Left ventricle myocardium inferior (tissue), 1 donor: ENCODE measurements at regions not wholly inside any gene's neighbourhood (a gene's known extent, or its start where the extent isn't known, plus 50 kb on each side); places are given as distances from the start of the nearest gene placed in this dataset.

ENCODE experiments used
- DNase-seq: peaks from one replicate; pipeline ENCODE4 v3.0.0-alpha.2; 2020
- H3K27ac ChIP-seq: fragments of 200-600 bp; replicated peaks from 2 replicates; pipeline ENCODE4 v1.8.0; 2021
- H3K27me3 ChIP-seq: fragments of 200-600 bp; 2 replicates; pipeline ENCODE4 v1.8.0; 2021; ENCODE audit warnings: low read depth
- H3K36me3 ChIP-seq: fragments of 200-600 bp; 2 replicates; pipeline ENCODE4 v1.8.0; 2021
- H3K4me1 ChIP-seq: fragments of 200-600 bp; 2 replicates; pipeline ENCODE4 v1.8.0; 2021
- H3K4me3 ChIP-seq: fragments of 200-600 bp; 2 replicates; pipeline ENCODE4 v1.8.0; 2021; ENCODE audit warnings: mild to moderate bottlenecking, moderate library complexity
- H3K9me3 ChIP-seq: fragments of 200-600 bp; replicated peaks from 2 replicates; pipeline ENCODE4 v1.8.0; 2021
- CTCF ChIP-seq: fragments of 200-600 bp; IDR thresholded peaks from 2 replicates; pipeline ENCODE4 v1.8.0; 2021; ENCODE audit warnings: antibody characterized with exemption, mild to moderate bottlenecking, borderline replicate concordance
- intact Hi-C: fragments of 100-400 bp; cut with micrococcal nuclease; formaldehyde crosslinking; loops from one replicate; pipeline ENCODE4 v1.11.0; 2022
- donor health status: DM: no; HTN: yes; CAD: no; lungs with severe emphysema.

GRCh38 chr9:18056269-18056992 is 417.5 kb upstream of the ADAMTSL1 start:
- Histone ChIP-seq H3K36me3 (no peaks in the 10 kb centered on the region), H3K27me3 (no peaks in the 10 kb centered on the region), H3K9me3 (no peaks in the 10 kb centered on the region), H3K4me3 (no peak overlapping the region), H3K27ac (no peak overlapping the region), H3K4me1 (no peaks in the 10 kb centered on the region)
- no peak for TF ChIP-seq CTCF
- DNase-seq, result no peak
- intact Hi-C loops, result no loop called here

- Histone ChIP-seq H3K27me3 (no peaks in the 10 kb centered on the region), H3K4me1 (no peaks in the 10 kb centered on the region), H3K4me3 (no peak overlapping the region), H3K27ac (no peak overlapping the region), H3K36me3 (no peaks in the 10 kb centered on the region), H3K9me3 (no peaks in the 10 kb centered on the region)
- DNase-seq, result no peak
- intact Hi-C loops, result no loop called here
- TF ChIP-seq CTCF, result no peak
These were observed 417.0 kb upstream of the ADAMTSL1 start for GRCh38 chr9:18056993-18057369.

- Histone ChIP-seq H3K36me3 (no peaks in the 10 kb centered on the region), H3K27ac (no peak overlapping the region), H3K27me3 (no peaks in the 10 kb centered on the region), H3K4me1 (no peaks in the 10 kb centered on the region), H3K9me3 (no peaks in the 10 kb centered on the region), H3K4me3 (no peak overlapping the region)
- intact Hi-C loops, result no loop called here
- TF ChIP-seq CTCF, result no peak
- no peak for DNase-seq
These were observed 415.1 kb upstream of the ADAMTSL1 start for GRCh38 chr9:18058564-18059442.

- no peak for DNase-seq
- TF ChIP-seq CTCF, result no peak
- H3K4me1 ChIP-seq, result no peaks in the 10 kb centered on the region
- no peak overlapping the region for H3K4me3 ChIP-seq
- H3K27ac ChIP-seq, result no peak overlapping the region
- no peaks in the 10 kb centered on the region for H3K36me3 ChIP-seq
- no peaks in the 10 kb centered on the region for H3K27me3 ChIP-seq
- no peaks in the 10 kb centered on the region for H3K9me3 ChIP-seq
- intact Hi-C loops, result no loop called here
These were observed 414.5 kb upstream of the ADAMTSL1 start for GRCh38 chr9:18059447-18059846.

GRCh38 chr9:18060269-18060934 is 413.6 kb upstream of the ADAMTSL1 start:
- intact Hi-C loops, result no loop called here
- H3K4me1 ChIP-seq, result no peaks in the 10 kb centered on the region
- no peak overlapping the region for H3K27ac ChIP-seq
- no peak for TF ChIP-seq CTCF
- H3K36me3 ChIP-seq, result no peaks in the 10 kb centered on the region
- H3K4me3 ChIP-seq, result no peak overlapping the region
- H3K9me3 ChIP-seq, result no peaks in the 10 kb centered on the region
- DNase-seq, result no peak
- no peaks in the 10 kb centered on the region for H3K27me3 ChIP-seq
